Upper lobe of right lung (tissue), 1 donor: ENCODE measurements at regions not wholly inside any gene's neighbourhood (a gene's known extent, or its start where the extent isn't known, plus 50 kb on each side); places are given as distances from the start of the nearest gene placed in this dataset.

Source experiments
- ATAC-seq: fragments of 200-7000 bp; cut with Tn5 transposase; one replicate; pipeline ENCODE4 v1.9.1; 2020; ENCODE audit warnings: mild to moderate bottlenecking, moderate library complexity
- DNase-seq: peaks from one replicate; pipeline ENCODE4 v3.0.0-alpha.2; 2020
- H3K27ac ChIP-seq: fragments of 200-600 bp; one replicate; pipeline ENCODE4 v1.8.0; 2022
- H3K27me3 ChIP-seq: fragments of 200-600 bp; one replicate; pipeline ENCODE4 v1.8.0; 2022; ENCODE audit warnings: mild to moderate bottlenecking
- H3K36me3 ChIP-seq: fragments of 200-600 bp; one replicate; pipeline ENCODE4 v1.8.0; 2022
- H3K4me1 ChIP-seq: fragments of 200-600 bp; one replicate; pipeline ENCODE4 v1.8.0; 2022
- H3K4me3 ChIP-seq: fragments of 200-600 bp; one replicate; pipeline ENCODE4 v1.8.0; 2022; ENCODE audit warnings: mild to moderate bottlenecking
- H3K9me3 ChIP-seq: fragments of 200-600 bp; one replicate; pipeline ENCODE4 v1.8.0; 2022
- intact Hi-C: fragments of 100-400 bp; cut with DNase I; formaldehyde crosslinking; loops from one replicate; pipeline ENCODE4 v1.11.0; 2022
- TF ChIP-seq, protein P1 (sequence below): fragments of 200-600 bp; IDR thresholded peaks from one replicate; pipeline ENCODE4 v1.8.0; 2022; ENCODE audit warnings: antibody characterized with exemption
- donor health status: DM: no; HTN: yes; CAD: no; lungs with severe emphysema.

- Histone ChIP-seq H3K36me3 (no peaks in the 10 kb centered on the region), H3K27ac (no peak overlapping the region), H3K4me3 (no peak overlapping the region), H3K27me3 (no peaks in the 10 kb centered on the region), H3K4me1 (no peaks in the 10 kb centered on the region), H3K9me3 (no peaks in the 10 kb centered on the region)
- intact Hi-C loops: no loop called here
- DNase-seq: no peak
- no peak for ATAC-seq
- TF ChIP-seq, protein P1, sequence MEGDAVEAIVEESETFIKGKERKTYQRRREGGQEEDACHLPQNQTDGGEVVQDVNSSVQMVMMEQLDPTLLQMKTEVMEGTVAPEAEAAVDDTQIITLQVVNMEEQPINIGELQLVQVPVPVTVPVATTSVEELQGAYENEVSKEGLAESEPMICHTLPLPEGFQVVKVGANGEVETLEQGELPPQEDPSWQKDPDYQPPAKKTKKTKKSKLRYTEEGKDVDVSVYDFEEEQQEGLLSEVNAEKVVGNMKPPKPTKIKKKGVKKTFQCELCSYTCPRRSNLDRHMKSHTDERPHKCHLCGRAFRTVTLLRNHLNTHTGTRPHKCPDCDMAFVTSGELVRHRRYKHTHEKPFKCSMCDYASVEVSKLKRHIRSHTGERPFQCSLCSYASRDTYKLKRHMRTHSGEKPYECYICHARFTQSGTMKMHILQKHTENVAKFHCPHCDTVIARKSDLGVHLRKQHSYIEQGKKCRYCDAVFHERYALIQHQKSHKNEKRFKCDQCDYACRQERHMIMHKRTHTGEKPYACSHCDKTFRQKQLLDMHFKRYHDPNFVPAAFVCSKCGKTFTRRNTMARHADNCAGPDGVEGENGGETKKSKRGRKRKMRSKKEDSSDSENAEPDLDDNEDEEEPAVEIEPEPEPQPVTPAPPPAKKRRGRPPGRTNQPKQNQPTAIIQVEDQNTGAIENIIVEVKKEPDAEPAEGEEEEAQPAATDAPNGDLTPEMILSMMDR: no peak
These were observed 1193.1 kb upstream of the MIR17HG start for GRCh38 chr13:90154311-90154960.

GRCh38 chr13:90156390-90156789 lies 1191.1 kb upstream of the MIR17HG start:
- no peaks in the 10 kb centered on the region for H3K9me3 ChIP-seq
- H3K27me3 ChIP-seq: no peaks in the 10 kb centered on the region
- H3K36me3 ChIP-seq: no peaks in the 10 kb centered on the region
- no peak overlapping the region for H3K4me3 ChIP-seq
- no peak for DNase-seq
- ATAC-seq: no peak
- no peaks in the 10 kb centered on the region for H3K4me1 ChIP-seq
- H3K27ac ChIP-seq: no peak overlapping the region
- intact Hi-C loops: no loop called here
- TF ChIP-seq, protein P1: no peak

DNA sequence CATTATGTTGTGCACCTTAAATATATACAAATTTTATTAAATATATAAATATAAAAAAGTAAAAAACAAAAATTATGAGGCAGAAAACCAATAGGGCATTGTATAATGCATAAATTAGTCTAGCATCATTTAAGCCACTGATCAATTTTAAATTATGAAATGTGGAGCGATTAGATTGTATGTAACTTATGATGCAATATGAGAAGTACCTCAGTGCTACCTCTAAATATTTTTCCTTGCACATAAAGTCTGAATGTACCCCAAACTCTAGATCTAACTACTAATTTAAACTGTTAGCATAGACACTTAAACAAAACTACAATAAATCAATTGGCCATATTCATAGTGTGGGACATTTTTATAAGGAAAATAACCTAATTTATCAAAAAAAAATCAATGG lies 1178.5 kb upstream of the MIR17HG start:
- H3K4me1 ChIP-seq: no peaks in the 10 kb centered on the region

GRCh38 chr13:90170208-90170607 lies 1177.3 kb upstream of the MIR17HG start:
- H3K9me3 ChIP-seq: no peaks in the 10 kb centered on the region
- no peaks in the 10 kb centered on the region for H3K4me1 ChIP-seq
- no peaks in the 10 kb centered on the region for H3K27me3 ChIP-seq
- TF ChIP-seq, protein P1: no peak
- no peak overlapping the region for H3K27ac ChIP-seq
- H3K4me3 ChIP-seq: no peak overlapping the region
- DNase-seq (no peak), ATAC-seq (no peak)
- intact Hi-C loops: no loop called here
- H3K36me3 ChIP-seq: no peaks in the 10 kb centered on the region

More for the DNA sequence above, 1178.5 kb upstream of the MIR17HG start:
- TF ChIP-seq, protein P1: no peak
- no peaks in the 10 kb centered on the region for H3K27me3 ChIP-seq
- DNase-seq (no peak), ATAC-seq (no peak)
- H3K9me3 ChIP-seq: no peaks in the 10 kb centered on the region
- no peaks in the 10 kb centered on the region for H3K36me3 ChIP-seq
- intact Hi-C loops: no loop called here
- no peak overlapping the region for H3K27ac ChIP-seq
- no peak overlapping the region for H3K4me3 ChIP-seq

DNA sequence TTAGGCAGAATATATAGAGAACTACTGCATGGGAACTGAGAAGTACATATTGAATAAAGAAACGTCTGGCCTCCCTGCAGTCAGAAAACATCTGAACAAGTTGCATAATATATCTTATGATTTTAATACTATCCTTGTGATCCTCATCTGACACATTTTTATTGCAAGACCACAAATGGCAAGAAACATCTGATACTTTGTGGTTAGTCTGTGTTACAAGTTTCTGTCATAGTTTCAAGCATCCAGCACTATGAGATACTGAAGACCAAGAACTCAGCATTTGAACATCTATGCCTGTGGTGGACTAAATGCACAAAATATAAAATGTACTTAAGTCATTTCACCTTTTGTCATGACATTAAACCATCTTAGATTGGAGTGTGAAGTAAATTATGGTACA lies 1175.8 kb upstream of the MIR17HG start:
- peak; percentile 45 for ATAC-seq
- H3K4me3 ChIP-seq: no peak overlapping the region
- no peak overlapping the region for H3K27ac ChIP-seq
- H3K36me3 ChIP-seq: no peaks in the 10 kb centered on the region
- intact Hi-C loops: no loop called here
- H3K9me3 ChIP-seq: no peaks in the 10 kb centered on the region
- TF ChIP-seq, protein P1: no peak
- no peaks in the 10 kb centered on the region for H3K27me3 ChIP-seq
- DNase-seq: no peak
- H3K4me1 ChIP-seq: no peaks in the 10 kb centered on the region

DNA sequence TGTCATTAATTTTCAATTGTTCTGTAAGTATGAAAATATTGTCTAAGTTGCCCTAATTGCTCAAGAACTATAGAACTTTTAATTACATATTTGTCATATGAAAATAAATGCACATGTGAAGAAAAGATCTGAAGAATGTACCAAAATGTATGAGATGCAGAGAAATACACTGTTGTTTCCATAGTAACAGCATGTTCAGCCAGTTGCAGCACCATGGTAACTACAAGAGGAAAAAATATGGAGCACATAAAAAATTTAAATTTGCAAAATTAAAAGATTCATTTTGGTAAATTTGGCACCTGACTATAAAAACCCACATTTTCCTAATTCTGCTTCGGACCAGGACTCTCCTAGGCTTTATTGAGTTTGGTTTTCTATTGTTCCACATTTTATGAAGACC lies 1170.0 kb upstream of the MIR17HG start:
- intact Hi-C loops: no loop called here
- DNase-seq (no peak), ATAC-seq (no peak)
- no peaks in the 10 kb centered on the region for H3K4me1 ChIP-seq
- no peaks in the 10 kb centered on the region for H3K36me3 ChIP-seq
- TF ChIP-seq, protein P1: no peak
- no peaks in the 10 kb centered on the region for H3K9me3 ChIP-seq
- H3K4me3 ChIP-seq: no peak overlapping the region
- no peak overlapping the region for H3K27ac ChIP-seq
- no peaks in the 10 kb centered on the region for H3K27me3 ChIP-seq
